ENCODE measurements at regions not wholly inside any gene's neighbourhood (a gene's known extent, or its start where the extent isn't known, plus 50 kb on each side); places are given as distances from the start of the nearest gene placed in this dataset.

DNA sequence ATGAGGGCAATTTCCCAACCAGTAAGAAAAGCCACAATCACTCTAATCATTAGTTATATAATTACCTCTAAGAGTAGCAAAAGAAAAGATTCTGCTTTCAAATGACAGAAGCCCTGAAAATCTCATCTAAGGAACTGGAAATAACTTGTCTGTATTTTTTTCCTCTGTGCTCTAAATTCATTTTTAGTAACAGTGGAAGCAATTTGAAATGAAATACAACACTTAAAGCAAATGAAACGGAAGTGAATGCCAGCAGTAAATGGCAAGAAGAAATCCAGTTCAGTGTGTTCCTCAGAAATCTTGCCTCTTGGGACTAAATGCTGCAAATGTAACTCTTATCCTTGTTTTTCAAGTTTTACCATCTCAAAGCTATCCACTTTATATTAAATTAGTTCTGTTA is 294.9 kb downstream of the TAF11L14 start:
- no peak for TF ChIP-seq GABPA (IDR thresholded peaks at IDR 0.05; ENCODE audit: low read depth)
- TF ChIP-seq, protein P1, sequence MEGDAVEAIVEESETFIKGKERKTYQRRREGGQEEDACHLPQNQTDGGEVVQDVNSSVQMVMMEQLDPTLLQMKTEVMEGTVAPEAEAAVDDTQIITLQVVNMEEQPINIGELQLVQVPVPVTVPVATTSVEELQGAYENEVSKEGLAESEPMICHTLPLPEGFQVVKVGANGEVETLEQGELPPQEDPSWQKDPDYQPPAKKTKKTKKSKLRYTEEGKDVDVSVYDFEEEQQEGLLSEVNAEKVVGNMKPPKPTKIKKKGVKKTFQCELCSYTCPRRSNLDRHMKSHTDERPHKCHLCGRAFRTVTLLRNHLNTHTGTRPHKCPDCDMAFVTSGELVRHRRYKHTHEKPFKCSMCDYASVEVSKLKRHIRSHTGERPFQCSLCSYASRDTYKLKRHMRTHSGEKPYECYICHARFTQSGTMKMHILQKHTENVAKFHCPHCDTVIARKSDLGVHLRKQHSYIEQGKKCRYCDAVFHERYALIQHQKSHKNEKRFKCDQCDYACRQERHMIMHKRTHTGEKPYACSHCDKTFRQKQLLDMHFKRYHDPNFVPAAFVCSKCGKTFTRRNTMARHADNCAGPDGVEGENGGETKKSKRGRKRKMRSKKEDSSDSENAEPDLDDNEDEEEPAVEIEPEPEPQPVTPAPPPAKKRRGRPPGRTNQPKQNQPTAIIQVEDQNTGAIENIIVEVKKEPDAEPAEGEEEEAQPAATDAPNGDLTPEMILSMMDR (IDR thresholded peaks at IDR 0.05; ENCODE audit: insufficient read depth, low read length), result no peak

Measured in HL-60 (cell line).